ENCODE measurements at regions not wholly inside any gene's neighbourhood (a gene's known extent, or its start where the extent isn't known, plus 50 kb on each side); places are given as distances from the start of the nearest gene placed in this dataset.

DNA sequence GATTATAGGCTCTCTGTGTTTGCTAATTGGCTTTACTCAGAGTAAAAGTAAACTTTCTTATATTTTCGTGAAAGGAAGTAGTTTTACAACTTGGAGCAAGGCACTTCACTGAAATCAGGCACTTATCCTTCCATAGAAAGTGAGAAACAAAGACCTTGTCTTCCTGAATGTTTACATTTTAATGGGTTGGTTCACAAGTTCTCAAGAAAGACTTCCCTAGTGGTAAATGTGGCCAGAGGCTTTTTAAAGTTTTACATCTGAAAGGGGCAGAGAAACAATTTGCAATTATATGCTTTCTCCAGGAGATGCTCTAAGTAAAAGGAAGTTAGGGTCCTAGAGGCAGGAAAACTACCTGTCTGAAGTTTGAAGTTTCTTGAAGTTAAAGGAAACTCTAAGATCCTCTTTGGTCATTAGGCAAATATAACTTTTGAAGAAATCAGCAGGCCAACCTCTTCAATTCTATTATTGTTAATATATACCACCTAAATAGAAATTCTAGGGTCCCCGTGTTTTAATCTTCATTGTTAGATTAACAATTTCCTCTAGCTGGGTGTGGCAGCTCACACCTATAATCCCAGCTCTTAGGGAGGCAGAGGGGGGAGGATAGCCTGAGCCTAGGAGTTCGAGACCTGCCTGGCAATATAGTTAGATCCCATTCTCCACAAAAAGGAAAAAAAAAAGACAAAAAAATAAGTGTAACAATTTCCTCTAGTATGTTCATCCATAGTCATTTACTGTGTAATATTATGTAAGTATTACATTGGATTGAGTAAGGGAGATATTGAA lies 644.9 kb upstream of the FOXG1 start:
- H3K27me3 ChIP-seq (ENCODE audit: low read depth), result no peaks in the 10 kb centered on the region
- no peak for DNase-seq
- TF ChIP-seq, protein P1, sequence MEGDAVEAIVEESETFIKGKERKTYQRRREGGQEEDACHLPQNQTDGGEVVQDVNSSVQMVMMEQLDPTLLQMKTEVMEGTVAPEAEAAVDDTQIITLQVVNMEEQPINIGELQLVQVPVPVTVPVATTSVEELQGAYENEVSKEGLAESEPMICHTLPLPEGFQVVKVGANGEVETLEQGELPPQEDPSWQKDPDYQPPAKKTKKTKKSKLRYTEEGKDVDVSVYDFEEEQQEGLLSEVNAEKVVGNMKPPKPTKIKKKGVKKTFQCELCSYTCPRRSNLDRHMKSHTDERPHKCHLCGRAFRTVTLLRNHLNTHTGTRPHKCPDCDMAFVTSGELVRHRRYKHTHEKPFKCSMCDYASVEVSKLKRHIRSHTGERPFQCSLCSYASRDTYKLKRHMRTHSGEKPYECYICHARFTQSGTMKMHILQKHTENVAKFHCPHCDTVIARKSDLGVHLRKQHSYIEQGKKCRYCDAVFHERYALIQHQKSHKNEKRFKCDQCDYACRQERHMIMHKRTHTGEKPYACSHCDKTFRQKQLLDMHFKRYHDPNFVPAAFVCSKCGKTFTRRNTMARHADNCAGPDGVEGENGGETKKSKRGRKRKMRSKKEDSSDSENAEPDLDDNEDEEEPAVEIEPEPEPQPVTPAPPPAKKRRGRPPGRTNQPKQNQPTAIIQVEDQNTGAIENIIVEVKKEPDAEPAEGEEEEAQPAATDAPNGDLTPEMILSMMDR (IDR thresholded peaks at IDR 0.05), result no peak
- H3K36me3 ChIP-seq, result no peaks in the 10 kb centered on the region
- ATAC-seq, result no peak
- H3K4me3 ChIP-seq, result no peak overlapping the region
- intact Hi-C loops (cut with DNase I), result no loop called here
- no peak overlapping the region for H3K27ac ChIP-seq
- H3K4me1 ChIP-seq, result no peaks in the 10 kb centered on the region
- no peaks in the 10 kb centered on the region for H3K9me3 ChIP-seq

DNA sequence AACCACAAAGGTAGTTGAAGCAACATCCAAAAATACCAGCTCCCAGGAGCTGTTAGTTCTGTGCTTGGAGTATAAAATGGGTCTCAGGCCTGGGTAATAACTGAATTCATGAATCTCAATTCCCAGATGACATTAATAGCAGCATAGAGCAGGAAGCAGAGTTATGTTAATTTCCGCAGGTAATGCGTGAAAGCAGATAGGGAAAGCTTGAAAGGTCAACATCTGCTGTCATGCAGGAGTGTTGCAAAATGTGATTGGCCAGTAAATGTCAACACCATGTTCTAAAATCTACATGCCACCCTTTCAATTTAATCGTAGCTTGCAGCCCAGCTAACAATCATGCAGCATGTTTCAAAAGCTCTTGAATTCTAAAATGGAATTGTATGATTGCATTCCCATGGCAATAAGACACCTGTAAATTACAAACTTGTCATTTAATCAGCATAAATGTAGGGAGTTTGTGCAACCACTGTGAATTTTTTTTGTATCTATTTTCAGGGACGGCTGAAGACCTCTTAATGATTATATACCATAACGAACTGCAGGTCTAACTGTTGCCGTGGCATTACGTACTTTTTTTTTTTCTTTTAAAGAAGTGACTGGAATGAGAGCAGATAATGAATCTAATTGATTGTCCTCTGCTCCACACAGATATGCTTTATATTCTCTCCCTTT lies 635.8 kb upstream of the FOXG1 start:
- Histone ChIP-seq H3K36me3 (no peaks in the 10 kb centered on the region), H3K27me3 (ENCODE audit: low read depth) (no peaks in the 10 kb centered on the region), H3K27ac (no peak overlapping the region), H3K9me3 (no peaks in the 10 kb centered on the region), H3K4me1 (no peaks in the 10 kb centered on the region), H3K4me3 (no peak overlapping the region)
- DNase-seq (no peak), ATAC-seq (no peak)
- intact Hi-C loops (cut with DNase I), result no loop called here
- TF ChIP-seq, protein P1 (IDR thresholded peaks at IDR 0.05), result no peak

DNA sequence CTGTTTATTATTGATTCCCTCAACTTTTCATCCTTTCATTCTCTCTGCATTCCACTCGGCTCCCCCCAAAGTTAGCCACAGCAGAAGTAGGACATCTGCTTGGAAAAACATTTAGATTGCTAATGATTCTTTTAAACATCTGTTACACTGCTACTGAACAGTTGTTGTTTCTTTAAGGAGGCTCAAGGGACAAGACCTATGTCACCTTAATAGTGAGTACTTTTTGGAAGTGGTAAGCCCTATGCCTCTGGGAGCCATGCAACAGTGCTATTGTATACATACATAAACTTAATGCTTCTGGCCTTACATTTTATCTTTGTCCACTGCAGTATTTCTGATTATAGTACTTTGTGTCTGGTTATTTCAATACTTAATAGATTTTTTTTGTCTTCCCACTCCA lies 628.2 kb upstream of the FOXG1 start:
- intact Hi-C loops (cut with DNase I), result no loop called here
- TF ChIP-seq, protein P1 (IDR thresholded peaks at IDR 0.05), result no peak

DNA sequence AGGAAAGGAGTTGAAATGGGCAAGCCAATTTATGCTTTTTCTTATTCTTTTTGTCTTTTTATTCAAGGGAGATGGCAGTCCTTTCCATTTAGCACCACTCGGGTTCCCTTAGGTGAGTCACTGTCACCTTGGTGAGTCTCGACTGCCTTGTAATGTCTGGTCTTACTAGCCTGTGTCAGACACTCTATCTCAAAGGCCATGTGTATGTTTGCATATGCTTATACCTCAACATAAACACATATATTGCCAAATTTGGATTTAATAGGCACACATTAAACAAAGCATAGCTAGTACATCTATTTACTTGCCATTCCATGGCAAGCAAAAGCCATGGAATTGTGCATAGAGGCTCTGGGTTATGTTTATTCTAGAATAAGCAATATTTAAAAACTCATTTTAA lies 624.9 kb upstream of the FOXG1 start:
- Histone ChIP-seq H3K4me1 (no peaks in the 10 kb centered on the region), H3K36me3 (no peaks in the 10 kb centered on the region), H3K27ac (no peak overlapping the region), H3K4me3 (no peak overlapping the region), H3K27me3 (ENCODE audit: low read depth) (no peaks in the 10 kb centered on the region), H3K9me3 (no peaks in the 10 kb centered on the region)
- no peak for ATAC-seq
- intact Hi-C loops (cut with DNase I), result no loop called here
- TF ChIP-seq, protein P1 (IDR thresholded peaks at IDR 0.05), result no peak
- DNase-seq, result no peak

More for the DNA sequence above, 628.2 kb upstream of the FOXG1 start:
- Histone ChIP-seq H3K27me3 (ENCODE audit: low read depth) (no peaks in the 10 kb centered on the region), H3K4me3 (no peak overlapping the region), H3K36me3 (no peaks in the 10 kb centered on the region), H3K27ac (no peak overlapping the region), H3K9me3 (no peaks in the 10 kb centered on the region), H3K4me1 (no peaks in the 10 kb centered on the region)
- ATAC-seq (no peak), DNase-seq (no peak)

DNA sequence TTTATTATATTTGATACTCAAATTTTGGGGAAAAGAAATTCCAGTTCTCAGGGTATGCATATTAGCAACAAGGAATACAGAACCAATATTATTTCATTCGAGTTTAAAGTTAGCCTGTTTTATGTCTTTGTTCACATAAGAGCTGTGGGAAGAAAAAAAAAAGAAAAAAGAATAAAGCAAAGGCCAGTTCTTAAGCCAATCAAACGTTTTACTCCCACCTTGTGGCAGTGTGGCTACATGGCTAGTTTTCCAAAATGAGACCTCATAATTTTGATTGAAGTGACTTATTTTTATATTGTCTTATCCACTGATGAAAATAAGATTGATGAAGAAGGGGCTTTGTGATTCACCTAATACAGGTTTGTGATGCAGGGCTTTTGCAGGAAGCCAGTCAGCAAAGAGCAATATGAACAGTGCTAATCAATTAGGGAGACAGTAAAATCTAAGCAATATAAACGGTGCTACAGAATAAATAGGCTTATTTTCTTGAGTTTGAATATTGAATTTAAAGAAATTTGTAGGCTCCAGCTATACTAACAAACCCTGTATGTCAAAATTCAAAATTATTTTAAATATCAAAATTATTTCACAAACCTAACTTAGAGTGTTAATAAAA lies 624.1 kb upstream of the FOXG1 start:
- intact Hi-C loops (cut with DNase I), result no loop called here
- no peak overlapping the region for H3K4me3 ChIP-seq
- DNase-seq, result no peak
- no peak overlapping the region for H3K27ac ChIP-seq
- H3K4me1 ChIP-seq, result no peaks in the 10 kb centered on the region
- H3K36me3 ChIP-seq, result no peaks in the 10 kb centered on the region
- ATAC-seq, result no peak
- H3K9me3 ChIP-seq, result no peaks in the 10 kb centered on the region
- TF ChIP-seq, protein P1 (IDR thresholded peaks at IDR 0.05), result no peak
- no peaks in the 10 kb centered on the region for H3K27me3 ChIP-seq (ENCODE audit: low read depth)
